C4-2B (cell line): ENCODE measurements at regions not wholly inside any gene's neighbourhood (a gene's known extent, or its start where the extent isn't known, plus 50 kb on each side); places are given as distances from the start of the nearest gene placed in this dataset.

Experiments
- CTCF ChIP-seq: fragments of 450-650 bp; conservative IDR thresholded peaks from 2 replicates; pipeline ENCODE4 v1.5.1; 2017; ENCODE audit warnings: mild to moderate bottlenecking
- ZFX ChIP-seq: fragments of 450-650 bp; IDR thresholded peaks from 2 replicates; pipeline ENCODE4 v1.6.1; 2017

GRCh38 chr2:56100791-56101312 lies 82.9 kb upstream of the CCDC85A start:
- no peak for TF ChIP-seq CTCF
- no peak for TF ChIP-seq ZFX
